Right ventricle myocardium inferior (tissue), 1 donor: ENCODE measurements at regions not wholly inside any gene's neighbourhood (a gene's known extent, or its start where the extent isn't known, plus 50 kb on each side); places are given as distances from the start of the nearest gene placed in this dataset.

ENCODE experiments used
- ATAC-seq: fragments of 200-7000 bp; cut with Tn5 transposase; one replicate; pipeline ENCODE4 v1.9.1; 2020; ENCODE audit warnings: mild to moderate bottlenecking, moderate library complexity
- DNase-seq: peaks from one replicate; pipeline ENCODE4 v3.0.0; 2021; ENCODE audit errors: missing footprints
- intact Hi-C: fragments of 100-400 bp; cut with DNase I; formaldehyde crosslinking; loops from one replicate; pipeline ENCODE4 v1.11.0; 2022
- donor health status: DM: no; HTN: yes; CAD: no; lungs with severe emphysema.

GRCh38 chr1:198096390-198096789 lies 60.4 kb upstream of the NEK7 start:
- ATAC-seq (no peak), DNase-seq (no peak)
- intact Hi-C loops, result no loop called here

- ATAC-seq, result no peak
- no peak for DNase-seq
- intact Hi-C loops, result no loop called here
Measured at GRCh38 chr1:198099755-198100154, 57.0 kb upstream of the NEK7 start.

- intact Hi-C loops, result no loop called here
- DNase-seq (no peak), ATAC-seq (no peak)
Measured at GRCh38 chr1:198101716-198102453, 54.9 kb upstream of the NEK7 start.

GRCh38 chr1:198102454-198102827 lies 54.4 kb upstream of the NEK7 start:
- intact Hi-C loops, result no loop called here
- DNase-seq (no peak), ATAC-seq (no peak)

GRCh38 chr1:198105185-198105584 lies 51.6 kb upstream of the NEK7 start:
- DNase-seq, result no peak
- ATAC-seq, result no peak
- intact Hi-C loops, result no loop called here

GRCh38 chr1:198106011-198106410 lies 50.8 kb upstream of the NEK7 start:
- DNase-seq (no peak), ATAC-seq (no peak)
- intact Hi-C loops, result no loop called here
